ENCODE measurements at regions not wholly inside any gene's neighbourhood (a gene's known extent, or its start where the extent isn't known, plus 50 kb on each side); places are given as distances from the start of the nearest gene placed in this dataset.

- no peaks in the 10 kb centered on the region for H3K27me3 Mint-ChIP-seq
- no peak for DNase-seq
- ChIA-PET POLR2A (no interaction called here), CTCF (no interaction called here)
- H3K4me1 Mint-ChIP-seq (ENCODE audit: low read depth) = no peaks in the 10 kb centered on the region
- no peak for TF ChIP-seq CTCF (IDR thresholded peaks at IDR 0.05)
- intact Hi-C loops (cut with micrococcal nuclease) = no loop called here
- no peak overlapping the region for H3K4me3 Mint-ChIP-seq
- no peak for ATAC-seq
- H3K36me3 Mint-ChIP-seq (ENCODE audit: low read depth) = no peaks in the 10 kb centered on the region
- H3K9me3 Mint-ChIP-seq = no peaks in the 10 kb centered on the region
- H3K27ac Mint-ChIP-seq = no peak overlapping the region
Measured at GRCh38 chr10:131011936-131012640, 299.4 kb downstream of the TCERG1L start.

- H3K9me3 Mint-ChIP-seq = no peaks in the 10 kb centered on the region
- no peaks in the 10 kb centered on the region for H3K36me3 Mint-ChIP-seq (ENCODE audit: low read depth)
- DNase-seq (no peak), ATAC-seq (no peak)
- no peak for TF ChIP-seq CTCF (IDR thresholded peaks at IDR 0.05)
- no peak overlapping the region for H3K27ac Mint-ChIP-seq
- H3K27me3 Mint-ChIP-seq = no peaks in the 10 kb centered on the region
- ChIA-PET POLR2A (no interaction called here), CTCF (no interaction called here)
- intact Hi-C loops (cut with micrococcal nuclease) = no loop called here
- no peaks in the 10 kb centered on the region for H3K4me1 Mint-ChIP-seq (ENCODE audit: low read depth)
- no peak overlapping the region for H3K4me3 Mint-ChIP-seq
Measured at GRCh38 chr10:131012641-131012985, 298.9 kb downstream of the TCERG1L start.

GRCh38 chr10:131013281-131013912 lies 298.1 kb downstream of the TCERG1L start:
- no peak overlapping the region for H3K4me3 Mint-ChIP-seq
- no peaks in the 10 kb centered on the region for H3K36me3 Mint-ChIP-seq (ENCODE audit: low read depth)
- H3K4me1 Mint-ChIP-seq (ENCODE audit: low read depth) = no peaks in the 10 kb centered on the region
- no peak overlapping the region for H3K27ac Mint-ChIP-seq
- H3K27me3 Mint-ChIP-seq = no peaks in the 10 kb centered on the region
- CTCF ChIA-PET = no interaction called here
- no peak for DNase-seq
- H3K9me3 Mint-ChIP-seq = no peaks in the 10 kb centered on the region
- intact Hi-C loops (cut with micrococcal nuclease) = no loop called here
- no peak for TF ChIP-seq CTCF (IDR thresholded peaks at IDR 0.05)
- POLR2A ChIA-PET = no interaction called here
- no peak for ATAC-seq

GRCh38 chr10:131014271-131014670 lies 297.2 kb downstream of the TCERG1L start:
- Mint-ChIP-seq H3K4me1 (ENCODE audit: low read depth) (no peaks in the 10 kb centered on the region), H3K27ac (no peak overlapping the region), H3K36me3 (ENCODE audit: low read depth) (no peaks in the 10 kb centered on the region), H3K4me3 (no peak overlapping the region), H3K27me3 (no peaks in the 10 kb centered on the region), H3K9me3 (no peaks in the 10 kb centered on the region)
- no peak for TF ChIP-seq CTCF (IDR thresholded peaks at IDR 0.05)
- POLR2A ChIA-PET = no interaction called here
- intact Hi-C loops (cut with micrococcal nuclease) = no loop called here
- CTCF ChIA-PET = no interaction called here
- ATAC-seq (no peak), DNase-seq (no peak)

- POLR2A ChIA-PET = no interaction called here
- Mint-ChIP-seq H3K4me3 (no peak overlapping the region), H3K9me3 (no peaks in the 10 kb centered on the region), H3K36me3 (ENCODE audit: low read depth) (no peaks in the 10 kb centered on the region), H3K4me1 (ENCODE audit: low read depth) (no peaks in the 10 kb centered on the region), H3K27ac (no peak overlapping the region), H3K27me3 (no peaks in the 10 kb centered on the region)
- DNase-seq (no peak), ATAC-seq (no peak)
- TF ChIP-seq CTCF (IDR thresholded peaks at IDR 0.05) = no peak
- CTCF ChIA-PET = no interaction called here
- intact Hi-C loops (cut with micrococcal nuclease) = no loop called here
Measured at GRCh38 chr10:131015271-131015670, 296.2 kb downstream of the TCERG1L start.

All from activated CD8-positive, alpha-beta T cell treated with anti-CD3 and anti-CD28 coated beads for 36 hours (primary cell).